OCI-LY1 (cell line): ENCODE measurements at regions not wholly inside any gene's neighbourhood (a gene's known extent, or its start where the extent isn't known, plus 50 kb on each side); places are given as distances from the start of the nearest gene placed in this dataset.

Experiments used
- H2AFZ ChIP-seq: fragments of 200-600 bp; sonication (generic), shearing (Covaris generic); 2 replicates; pipeline ENCODE4 v1.6.0; 2014; ENCODE audit warnings: antibody characterized with exemption, mild to moderate bottlenecking, low read length
- H3F3A ChIP-seq: fragments of 200-600 bp; sonication (generic), shearing (Covaris generic); 2 replicates; pipeline ENCODE4 v1.6.0; 2014; ENCODE audit warnings: mild to moderate bottlenecking, antibody characterized with exemption, low read length, moderate library complexity; ENCODE audit not compliant: insufficient read depth
- H3K27ac ChIP-seq: fragments of 200-600 bp; sonication (generic); 2 replicates; pipeline ENCODE4 v1.5.1; 2014; ENCODE audit warnings: low read length, mixed run types, mild to moderate bottlenecking, low read depth; ENCODE audit not compliant: poor library complexity, severe bottlenecking
- H3K27me3 ChIP-seq: fragments of 200-600 bp; sonication (generic); 2 replicates; pipeline ENCODE4 v1.6.0; 2014; ENCODE audit warnings: antibody characterized with exemption, mild to moderate bottlenecking, low read length, moderate library complexity; ENCODE audit not compliant: insufficient read depth
- H3K36me3 ChIP-seq: fragments of 200-600 bp; sonication (generic); 2 replicates; pipeline ENCODE4 v1.6.1; 2014; ENCODE audit warnings: mild to moderate bottlenecking, antibody characterized with exemption, low read length, moderate library complexity, mixed read lengths; ENCODE audit not compliant: insufficient read depth
- H3K4me1 ChIP-seq: fragments of 200-600 bp; sonication (generic); 2 replicates; pipeline ENCODE4 v1.5.1; 2014; ENCODE audit warnings: mild to moderate bottlenecking, low read length, moderate library complexity; ENCODE audit not compliant: insufficient read depth, severe bottlenecking
- H3K4me2 ChIP-seq: fragments of 200-600 bp; sonication (generic), shearing (Covaris generic); 2 replicates; pipeline ENCODE4 v1.6.1; 2014; ENCODE audit warnings: low read length
- H3K4me3 ChIP-seq: fragments of 200-600 bp; sonication (generic); 2 replicates; pipeline ENCODE4 v1.5.1; 2014; ENCODE audit warnings: low read length, low read depth, mild to moderate bottlenecking, mixed read lengths; ENCODE audit not compliant: poor library complexity, severe bottlenecking
- H3K79me2 ChIP-seq: fragments of 200-600 bp; shearing (Covaris generic); 2 replicates; pipeline ENCODE4 v1.6.1; 2016; ENCODE audit warnings: mixed run types, low read length, mixed read lengths; ENCODE audit not compliant: insufficient read depth
- H3K9ac ChIP-seq: fragments of 200-600 bp; sonication (generic), shearing (Covaris generic); 2 replicates; pipeline ENCODE4 v1.6.1; 2014; ENCODE audit warnings: mild to moderate bottlenecking, low read length, mixed read lengths
- H3K9me2 ChIP-seq: fragments of 200-600 bp; sonication (generic), shearing (Covaris generic); 2 replicates; pipeline ENCODE4 v1.6.1; 2014; ENCODE audit warnings: low read depth, mild to moderate bottlenecking, low read length, mixed read lengths
- H3K9me3 ChIP-seq: fragments of 200-600 bp; shearing (Covaris generic); 2 replicates; pipeline ENCODE4 v1.6.1; 2014; ENCODE audit warnings: low read length, mixed read lengths
- H4K20me1 ChIP-seq: fragments of 200-600 bp; sonication (generic), shearing (Covaris generic); 2 replicates; pipeline ENCODE4 v1.6.0; 2016; ENCODE audit warnings: mild to moderate bottlenecking, low read length; ENCODE audit not compliant: insufficient read depth
- CTCF ChIP-seq: fragments of 200-600 bp; sonication (generic), shearing (Covaris generic); IDR thresholded peaks from 2 replicates; pipeline ENCODE4 v1.5.1; 2017; ENCODE audit warnings: mild to moderate bottlenecking, antibody characterized with exemption, low read length, moderate library complexity, mixed read lengths
- EZH2 ChIP-seq: fragments of 200-600 bp; sonication (generic), shearing (Covaris generic); IDR thresholded peaks from 2 replicates; pipeline ENCODE4 v1.8.0; 2017; ENCODE audit warnings: borderline replicate concordance, mixed run types, mild to moderate bottlenecking, antibody characterized with exemption, low read length, moderate library complexity, mixed read lengths

GRCh38 chr5:135225856-135226560 is 173.0 kb downstream of the MACROH2A1 start:
- H3K9me2 ChIP-seq = no peaks in the 10 kb centered on the region
- no peak overlapping the region for H3K9ac ChIP-seq
- no peak overlapping the region for H3K27ac ChIP-seq
- H2AFZ ChIP-seq = no peak overlapping the region
- H3K36me3 ChIP-seq = no peaks in the 10 kb centered on the region
- no peaks in the 10 kb centered on the region for H3K79me2 ChIP-seq
- H3K4me1 ChIP-seq = no peaks in the 10 kb centered on the region
- no peaks in the 10 kb centered on the region for H3K9me3 ChIP-seq
- no peak for TF ChIP-seq CTCF
- TF ChIP-seq EZH2 = no peak
- H3K27me3 ChIP-seq = no peaks in the 10 kb centered on the region
- no peaks in the 10 kb centered on the region for H4K20me1 ChIP-seq
- H3F3A ChIP-seq = no peaks in the 10 kb centered on the region
- no peak overlapping the region for H3K4me2 ChIP-seq
- H3K4me3 ChIP-seq = no peak overlapping the region

- TF ChIP-seq CTCF (no peak), EZH2 (no peak)
- Histone ChIP-seq H2AFZ (no peak overlapping the region), H3K79me2 (no peaks in the 10 kb centered on the region), H3K4me1 (no peaks in the 10 kb centered on the region), H4K20me1 (no peaks in the 10 kb centered on the region), H3K9me2 (no peaks in the 10 kb centered on the region), H3K4me2 (no peak overlapping the region), H3K27ac (no peak overlapping the region), H3K36me3 (no peaks in the 10 kb centered on the region), H3K4me3 (no peak overlapping the region), H3K27me3 (no peaks in the 10 kb centered on the region), H3K9ac (no peak overlapping the region), H3F3A (no peaks in the 10 kb centered on the region), H3K9me3 (no peaks in the 10 kb centered on the region)
Observed at GRCh38 chr5:135223891-135224625, 175.0 kb downstream of the MACROH2A1 start.

DNA sequence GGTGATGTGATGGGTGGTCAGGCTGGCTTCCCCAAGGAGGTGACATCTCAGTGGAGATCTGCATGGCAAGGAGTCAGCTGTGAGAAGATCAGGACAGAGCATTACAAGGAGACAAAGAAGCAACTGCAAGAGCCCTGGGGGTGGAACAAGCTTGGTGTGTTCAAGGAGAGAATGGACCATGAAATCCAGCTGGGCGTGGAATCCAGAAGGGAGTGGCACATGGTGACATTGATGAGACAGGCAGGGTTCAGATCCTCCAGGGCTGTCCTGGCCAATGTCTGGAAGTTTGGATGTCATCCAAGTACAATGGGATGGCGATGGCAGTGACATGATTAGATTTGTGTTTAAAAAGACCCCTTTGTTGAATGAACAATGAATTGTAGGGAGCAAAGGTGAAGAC is 175.6 kb downstream of the MACROH2A1 start:
- no peak overlapping the region for H3K4me2 ChIP-seq
- H2AFZ ChIP-seq = no peak overlapping the region
- no peak overlapping the region for H3K4me3 ChIP-seq
- H3K9me2 ChIP-seq = no peaks in the 10 kb centered on the region
- H3K36me3 ChIP-seq = no peaks in the 10 kb centered on the region
- no peaks in the 10 kb centered on the region for H3K4me1 ChIP-seq
- no peaks in the 10 kb centered on the region for H4K20me1 ChIP-seq
- no peak overlapping the region for H3K27ac ChIP-seq
- no peak for TF ChIP-seq CTCF
- TF ChIP-seq EZH2 = no peak
- no peaks in the 10 kb centered on the region for H3K79me2 ChIP-seq
- no peaks in the 10 kb centered on the region for H3F3A ChIP-seq
- no peaks in the 10 kb centered on the region for H3K9me3 ChIP-seq
- H3K27me3 ChIP-seq = no peaks in the 10 kb centered on the region
- H3K9ac ChIP-seq = no peak overlapping the region
